GM12878 (cell line): ENCODE measurements at regions not wholly inside any gene's neighbourhood (a gene's known extent, or its start where the extent isn't known, plus 50 kb on each side); places are given as distances from the start of the nearest gene placed in this dataset.

Experiments used
- ATAC-seq: fragments of 200-7000 bp; cut with Tn5 transposase; 3 replicates; pipeline ENCODE4 v1.9.1; 2020; ENCODE audit warnings: mild to moderate bottlenecking, moderate library complexity
- BruUV-seq: library from RNA; stranded (reverse); fragments of 400-500 nt; replicated peaks from 2 replicates; lab custom pipeline; 2021; lab: Mats Ljungman, UMichigan
- CTCF ChIA-PET: fragments of 300-600 bp; sonication (Branson Sonifier 250); formaldehyde crosslinking; extraction: SDS; loops from one replicate; lab custom pipeline; 2021; ENCODE audit warnings: inconsistent platforms; lab: Yijun Ruan, JAX
- POLR2A ChIA-PET: fragments of 350-600 bp; formaldehyde crosslinking; extraction: SDS; loops from one replicate; lab custom pipeline; 2021; ENCODE audit warnings: inconsistent platforms; lab: Charles Lee
- RAD21 ChIA-PET: fragments of 300-600 bp; sonication (Branson Sonifier 250); formaldehyde crosslinking; loops from one replicate; lab custom pipeline; 2023; ENCODE audit warnings: antibody characterized with exemption; ENCODE audit not compliant: unreplicated experiment; lab: Charles Lee
- SMC1A ChIA-PET: fragments of 300-600 bp; sonication (Branson Sonifier 250); formaldehyde crosslinking; loops from one replicate; lab custom pipeline; 2023; ENCODE audit not compliant: unreplicated experiment, uncharacterized antibody; lab: Charles Lee
- DNase-seq: peaks from one replicate; pipeline ENCODE4 v3.0.0-alpha.2; 2011; ENCODE audit warnings: low read depth, low spot score
- FAIRE-seq: peaks from 3 replicates; lab custom pipeline; 2011; peaks lifted over from hg19 to GRCh38; lab: Jason Lieb, UNC
- H2AFZ ChIP-seq: 2 replicates; pipeline ENCODE4 v1.6.0; 2011; ENCODE audit warnings: low read depth, low read length, control low read depth; ENCODE audit not compliant: control insufficient read depth
- H3K27ac ChIP-seq: 2 replicates; pipeline ENCODE4 v1.5.1; 2011; ENCODE audit warnings: control low read depth; ENCODE audit not compliant: control insufficient read depth, insufficient read depth
- H3K27me3 ChIP-seq, 2 experiments: replicated peaks in 1 of 2; 2 replicates each; pipeline versions ENCODE4 v1.6.0 to v1.6.1; 2011; ENCODE audit warnings: low read length in 1 of 2; ENCODE audit not compliant: control insufficient read depth in 2 of 2, insufficient read depth in 2 of 2
- H3K36me3 ChIP-seq, 2 experiments: 2 replicates each; pipeline ENCODE4 v1.5.1; 2011; ENCODE audit warnings: low read length in 1 of 2; ENCODE audit not compliant: control insufficient read depth in 2 of 2, insufficient read depth in 2 of 2
- H3K4me1 ChIP-seq: 2 replicates; pipeline ENCODE4 v1.6.1; 2011; ENCODE audit warnings: mild to moderate bottlenecking, low read length, moderate library complexity, mixed read lengths; ENCODE audit not compliant: control insufficient read depth, insufficient read depth
- H3K4me2 ChIP-seq: 2 replicates; pipeline ENCODE4 v1.6.0; 2011; ENCODE audit warnings: control low read depth; ENCODE audit not compliant: control insufficient read depth, insufficient read depth
- H3K4me3 ChIP-seq: fragments of 200-600 bp; sonication (generic); 2 replicates; pipeline ENCODE4 v1.5.1; 2016
- H3K79me2 ChIP-seq: 2 replicates; pipeline ENCODE4 v1.6.0; 2011; ENCODE audit warnings: low read length; ENCODE audit not compliant: control insufficient read depth, insufficient read depth
- H3K9ac ChIP-seq: 2 replicates; pipeline ENCODE4 v1.8.0; 2011; ENCODE audit warnings: low read length, control low read depth, mixed read lengths; ENCODE audit not compliant: control insufficient read depth, insufficient read depth
- H3K9me3 ChIP-seq: replicated peaks from 3 replicates; pipeline ENCODE4 v1.5.1; 2011; ENCODE audit warnings: mild to moderate bottlenecking, low read length; ENCODE audit not compliant: control insufficient read depth, insufficient read depth
- H4K20me1 ChIP-seq: 2 replicates; pipeline ENCODE4 v1.6.0; 2011; ENCODE audit not compliant: control insufficient read depth, insufficient read depth
- ASH2L ChIP-seq: fragments of 300-600, 200-600 bp; sonication (generic); IDR thresholded peaks from 2 replicates; pipeline ENCODE4 v1.6.1; 2017; ENCODE audit warnings: low read depth, mild to moderate bottlenecking, borderline replicate concordance
- BHLHE40 ChIP-seq, 2 experiments: fragments of 450-650 bp in 1 of 2; IDR thresholded peaks; 2 replicates each; pipeline ENCODE4 v1.6.1; 2011 to 2017; ENCODE audit warnings: low read depth in 2 of 2, borderline replicate concordance in 1 of 2, improper control_type of control experiment in 1 of 2, low read length in 1 of 2, mild to moderate bottlenecking in 1 of 2
- DPF2 ChIP-seq: fragments of 450-650 bp; IDR thresholded peaks from 2 replicates; pipeline ENCODE4 v1.6.1; 2017; ENCODE audit warnings: mild to moderate bottlenecking
- EP300 ChIP-seq, 2 experiments: fragments of 150-350 bp in 1 of 2; IDR thresholded peaks; 2 replicates each; pipeline ENCODE4 v1.6.1; 2011 to 2012; ENCODE audit warnings: low read depth in 2 of 2, low read length in 2 of 2, borderline replicate concordance in 1 of 2, improper control_type of control experiment in 1 of 2, inconsistent platforms in 1 of 2; ENCODE audit not compliant: control insufficient read depth in 1 of 2
- GABPA ChIP-seq: IDR thresholded peaks from 2 replicates; pipeline ENCODE4 v1.6.1; 2014; ENCODE audit warnings: antibody characterized with exemption, low read depth, mild to moderate bottlenecking, inconsistent platforms
- HDGF ChIP-seq: fragments of 450-650 bp; IDR thresholded peaks from 2 replicates; pipeline ENCODE4 v1.6.1; 2016; ENCODE audit warnings: antibody characterized with exemption
- MEF2B ChIP-seq: fragments of 450-650 bp; IDR thresholded peaks from 2 replicates; pipeline ENCODE4 v1.6.1; 2018; ENCODE audit warnings: mild to moderate bottlenecking, moderate library complexity; ENCODE audit not compliant: partially characterized antibody, poor library complexity, severe bottlenecking
- NFIC ChIP-seq: IDR thresholded peaks from 2 replicates; pipeline ENCODE4 v1.6.1; 2012; ENCODE audit warnings: low read depth, mild to moderate bottlenecking, inconsistent platforms, low read length, moderate library complexity
- NFYA ChIP-seq: IDR thresholded peaks from 2 replicates; pipeline ENCODE4 v1.6.1; 2011; ENCODE audit warnings: low read depth, mild to moderate bottlenecking, low read length, improper control_type of control experiment, borderline replicate concordance
- RAD51 ChIP-seq: fragments of 450-650 bp; IDR thresholded peaks from 2 replicates; pipeline ENCODE4 v1.6.1; 2016; ENCODE audit warnings: moderate library complexity, mild to moderate bottlenecking, inconsistent platforms
- ZBTB33 ChIP-seq: fragments of 450-650 bp; IDR thresholded peaks from 2 replicates; pipeline ENCODE4 v1.6.1; 2017; ENCODE audit warnings: mild to moderate bottlenecking
- ZBTB4 ChIP-seq: fragments of 450-650 bp; formaldehyde crosslinking; IDR thresholded peaks from 2 replicates; pipeline ENCODE4 v1.4.0; 2022; ENCODE audit warnings: mild to moderate bottlenecking, moderate library complexity
- WGBS: methylation state at CpG from one replicate; pipeline ENCODE4 v1.1.6; 2016; ENCODE audit warnings: low lambda C conversion rate; ENCODE audit not compliant: insufficient replicate concordance, insufficient coverage; ENCODE audit errors: missing lambda C conversion rate; 5-methylcytosine and 5-hydroxymethylcytosine counted together
- in situ Hi-C: fragments of 300-500 bp; cut with MboI; formaldehyde crosslinking; loops from 9 replicates; pipeline ENCODE4 v1.14.3; 2018; ENCODE audit warnings: mixed read lengths
- intact Hi-C: fragments of 100-400 bp; cut with micrococcal nuclease; formaldehyde crosslinking; loops from one replicate; pipeline ENCODE4 v1.14.2; 2022; ENCODE audit not compliant: unreplicated experiment

- in situ Hi-C loops = no loop called here
- FAIRE-seq (no peak), DNase-seq (no peak), ATAC-seq (no peak)
- Histone ChIP-seq H3K27me3 (no peaks in the 10 kb centered on the region), H3K27ac (no peak overlapping the region), H3K4me1 (no peaks in the 10 kb centered on the region), H4K20me1 (no peaks in the 10 kb centered on the region), H3K9ac (no peak overlapping the region), H2AFZ (no peak overlapping the region), H3K4me3 (no peak overlapping the region), H3K36me3 (no peaks in the 10 kb centered on the region), H3K9me3 (no peaks in the 10 kb centered on the region), H3K79me2 (no peaks in the 10 kb centered on the region), H3K4me2 (no peak overlapping the region)
- ChIA-PET CTCF (no interaction called here), SMC1A (no interaction called here), POLR2A (no interaction called here), RAD21 (no interaction called here)
- BruUV-seq = no TSS peak
- TF ChIP-seq BHLHE40 (IDR thresholded peaks at IDR 0.05; ENCODE audit: borderline replicate concordance in 1 of 2, low read depth in 2 of 2, low read length in 1 of 2) (no peak), HDGF (no peak), RAD51 (no peak), ASH2L (no peak), NFYA (no peak), EP300 (IDR thresholded peaks at IDR 0.05; ENCODE audit: borderline replicate concordance in 1 of 2, control insufficient read depth in 1 of 2, low read depth in 2 of 2, low read length in 2 of 2) (no peak), ZBTB4 (no peak), NFIC (no peak), MEF2B (no peak), ZBTB33 (no peak), DPF2 (no peak), GABPA (no peak)
- WGBS = 34% methylated on average over 4 of the region's 4 CpGs
- intact Hi-C loops = no loop called here
Observed at GRCh38 chrX:36581030-36581429, 427.1 kb upstream of the FAM47C start.
